ENCODE measurements at regions not wholly inside any gene's neighbourhood (a gene's known extent, or its start where the extent isn't known, plus 50 kb on each side); places are given as distances from the start of the nearest gene placed in this dataset.

GRCh38 chr13:59086147-59086546 is 1077.6 kb downstream of the DIAPH3 start:
- H3K27me3 Mint-ChIP-seq, result no peaks in the 10 kb centered on the region
- intact Hi-C loops (cut with micrococcal nuclease), result no loop called here
- H3K4me3 ChIP-seq (ENCODE audit: control extremely low read depth in 1 of 5, extremely low read depth in 1 of 5, insufficient read depth in 1 of 5, low read depth in 2 of 5, low read length in 4 of 5), result no peak overlapping the region
- TF ChIP-seq CTCF (IDR thresholded peaks at IDR 0.05), result no peak
- TF ChIP-seq EZH2 (IDR thresholded peaks at IDR 0.05; ENCODE audit: borderline replicate concordance, insufficient read depth, low read depth, low read length, poor library complexity, severe bottlenecking), result no peak
- H3K9me3 ChIP-seq (ENCODE audit: control extremely low read depth in 1 of 3, control insufficient read depth in 2 of 3, insufficient read depth in 1 of 3, low read length in 2 of 3), result no peaks in the 10 kb centered on the region
- H3K4me1 Mint-ChIP-seq, result no peaks in the 10 kb centered on the region
- no peak overlapping the region for H3K4me3 Mint-ChIP-seq
- H4K20me1 ChIP-seq (ENCODE audit: control insufficient read depth, insufficient read depth, low read length, poor library complexity, severe bottlenecking), result no peaks in the 10 kb centered on the region
- no peak overlapping the region for H3K27ac Mint-ChIP-seq
- peaks cover 13% of the 10 kb centered on the region for H3K9me3 Mint-ChIP-seq (ENCODE audit: insufficient read depth)
- H3K79me2 ChIP-seq (ENCODE audit: control insufficient read depth, insufficient read depth, low read length), result no peaks in the 10 kb centered on the region
- no peak overlapping the region for H3K4me2 ChIP-seq (replicated peaks; ENCODE audit: low read depth, low read length, poor library complexity, severe bottlenecking)
- H3K4me1 ChIP-seq (ENCODE audit: control insufficient read depth in 2 of 2, insufficient read depth in 2 of 2, low read length in 2 of 2), result no peaks in the 10 kb centered on the region
- WGBS (ENCODE audit: insufficient coverage), result 80% methylated on average over 1 of the region's 2 CpGs
- ChIA-PET POLR2A (no interaction called here), CTCF (no interaction called here)
- no peak overlapping the region for H3K9ac ChIP-seq (ENCODE audit: low read length)
- no peak overlapping the region for H2AFZ ChIP-seq (ENCODE audit: insufficient read depth, low read depth, low read length, poor library complexity, severe bottlenecking)
- no peaks in the 10 kb centered on the region for H3K27me3 ChIP-seq (replicated peaks in 1 of 4; ENCODE audit: control extremely low read depth in 1 of 4, control insufficient read depth in 3 of 4, insufficient read depth in 4 of 4, low read length in 3 of 4)
- no peaks in the 10 kb centered on the region for H3K36me3 ChIP-seq (replicated peaks in 1 of 2; ENCODE audit: control extremely low read depth in 1 of 2, control insufficient read depth in 1 of 2, extremely low read depth in 1 of 2, insufficient read depth in 2 of 2, low read length in 1 of 2)
- H3K27ac ChIP-seq (ENCODE audit: low read length in 2 of 2), result no peak overlapping the region
- DNase-seq (no peak), ATAC-seq (ENCODE audit: low read depth) (no peak)

- no peaks in the 10 kb centered on the region for H4K20me1 ChIP-seq (ENCODE audit: control insufficient read depth, insufficient read depth, low read length, poor library complexity, severe bottlenecking)
- H3K9me3 Mint-ChIP-seq (ENCODE audit: insufficient read depth), result peaks cover 11% of the 10 kb centered on the region
- no peaks in the 10 kb centered on the region for H3K4me1 Mint-ChIP-seq
- H3K9me3 ChIP-seq (ENCODE audit: control extremely low read depth in 1 of 3, control insufficient read depth in 2 of 3, insufficient read depth in 1 of 3, low read length in 2 of 3), result no peaks in the 10 kb centered on the region
- intact Hi-C loops (cut with micrococcal nuclease), result no loop called here
- H3K4me3 ChIP-seq (ENCODE audit: control extremely low read depth in 1 of 5, extremely low read depth in 1 of 5, insufficient read depth in 1 of 5, low read depth in 2 of 5, low read length in 4 of 5), result no peak overlapping the region
- H3K36me3 ChIP-seq (replicated peaks in 1 of 2; ENCODE audit: control extremely low read depth in 1 of 2, control insufficient read depth in 1 of 2, extremely low read depth in 1 of 2, insufficient read depth in 2 of 2, low read length in 1 of 2), result no peaks in the 10 kb centered on the region
- H3K9ac ChIP-seq (ENCODE audit: low read length), result no peak overlapping the region
- TF ChIP-seq EZH2 (IDR thresholded peaks at IDR 0.05; ENCODE audit: borderline replicate concordance, insufficient read depth, low read depth, low read length, poor library complexity, severe bottlenecking), result no peak
- no peak for TF ChIP-seq CTCF (IDR thresholded peaks at IDR 0.05)
- DNase-seq (no peak), ATAC-seq (ENCODE audit: low read depth) (no peak)
- CTCF ChIA-PET, result no interaction called here
- H3K79me2 ChIP-seq (ENCODE audit: control insufficient read depth, insufficient read depth, low read length), result no peaks in the 10 kb centered on the region
- H3K4me3 Mint-ChIP-seq, result no peak overlapping the region
- H3K27ac ChIP-seq (ENCODE audit: low read length in 2 of 2), result no peak overlapping the region
- no peak overlapping the region for H3K27ac Mint-ChIP-seq
- H3K27me3 Mint-ChIP-seq, result no peaks in the 10 kb centered on the region
- no CpG with 5 or more reads among the region's 2 CpGs for WGBS (ENCODE audit: insufficient coverage)
- H3K27me3 ChIP-seq (replicated peaks in 1 of 4; ENCODE audit: control extremely low read depth in 1 of 4, control insufficient read depth in 3 of 4, insufficient read depth in 4 of 4, low read length in 3 of 4), result no peaks in the 10 kb centered on the region
- no peak overlapping the region for H2AFZ ChIP-seq (ENCODE audit: insufficient read depth, low read depth, low read length, poor library complexity, severe bottlenecking)
- POLR2A ChIA-PET, result no interaction called here
- H3K4me2 ChIP-seq (replicated peaks; ENCODE audit: low read depth, low read length, poor library complexity, severe bottlenecking), result no peak overlapping the region
- H3K4me1 ChIP-seq (ENCODE audit: control insufficient read depth in 2 of 2, insufficient read depth in 2 of 2, low read length in 2 of 2), result no peaks in the 10 kb centered on the region
These were observed 1075.0 kb downstream of the DIAPH3 start for GRCh38 chr13:59088716-59089115.
